ENCODE measurements at regions not wholly inside any gene's neighbourhood (a gene's known extent, or its start where the extent isn't known, plus 50 kb on each side); places are given as distances from the start of the nearest gene placed in this dataset.
A peak's percentile ranks its signal among the peaks of the same experiment; 100 is the strongest.

DNA sequence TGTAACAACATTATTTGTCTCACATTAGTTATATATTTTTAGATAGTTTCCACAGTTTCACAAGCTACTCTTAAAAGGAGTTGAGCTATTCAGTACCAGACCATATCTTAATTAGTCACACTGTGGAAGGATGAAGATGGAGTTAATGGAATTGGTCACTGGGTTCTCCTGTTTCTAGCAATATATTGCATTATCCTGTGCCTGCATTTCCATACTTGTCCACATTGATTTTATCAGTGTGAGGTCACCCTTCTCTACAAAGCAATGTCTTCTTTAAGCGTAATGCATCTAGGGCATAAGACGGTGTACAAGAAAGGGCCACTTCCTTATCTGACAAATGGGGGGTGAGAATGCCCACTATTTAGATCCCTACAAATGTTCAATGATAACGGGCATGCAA, 216.8 kb upstream of the TANK start:
- no peak for DNase-seq

DNA sequence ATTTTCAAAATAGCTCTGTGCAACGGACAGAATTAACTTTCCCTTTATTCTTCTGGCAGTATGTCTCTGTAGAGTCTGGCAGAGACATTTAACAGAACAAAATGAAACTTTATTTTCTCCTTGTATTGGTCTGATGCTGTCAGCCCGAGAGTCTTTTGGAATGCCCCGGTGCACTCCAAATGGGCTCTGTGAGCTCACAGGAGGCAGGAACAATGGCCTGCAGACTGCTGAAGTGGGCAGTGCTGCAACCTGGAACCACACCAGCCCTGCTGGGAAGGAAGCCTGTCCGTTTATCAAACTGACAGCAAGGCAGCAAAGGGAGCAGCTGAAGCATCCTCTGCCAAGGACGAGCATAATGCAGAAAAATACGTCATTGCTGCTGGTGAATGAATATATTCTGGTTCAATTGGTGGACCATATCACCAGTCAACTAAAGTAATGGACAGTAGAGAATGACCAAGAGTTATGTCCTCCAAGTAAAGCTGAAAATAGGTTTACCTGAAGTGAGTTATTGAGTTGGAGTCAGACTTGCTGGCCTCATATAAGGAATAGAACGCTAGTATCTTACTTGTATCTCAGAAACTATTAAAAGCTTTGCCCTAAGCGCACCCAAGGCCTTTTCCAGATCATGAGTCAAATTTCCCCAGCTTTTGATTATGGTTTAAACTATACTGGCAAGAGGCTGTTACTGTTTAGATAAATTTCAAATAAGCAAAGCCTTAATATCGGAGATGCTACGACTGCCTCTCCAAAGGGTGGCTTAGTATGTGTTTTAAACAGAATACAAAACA, 207.6 kb upstream of the TANK start:
- peak in 5 of 51 donors; percentile 2 to 33 (median 9) for DNase-seq

DNA sequence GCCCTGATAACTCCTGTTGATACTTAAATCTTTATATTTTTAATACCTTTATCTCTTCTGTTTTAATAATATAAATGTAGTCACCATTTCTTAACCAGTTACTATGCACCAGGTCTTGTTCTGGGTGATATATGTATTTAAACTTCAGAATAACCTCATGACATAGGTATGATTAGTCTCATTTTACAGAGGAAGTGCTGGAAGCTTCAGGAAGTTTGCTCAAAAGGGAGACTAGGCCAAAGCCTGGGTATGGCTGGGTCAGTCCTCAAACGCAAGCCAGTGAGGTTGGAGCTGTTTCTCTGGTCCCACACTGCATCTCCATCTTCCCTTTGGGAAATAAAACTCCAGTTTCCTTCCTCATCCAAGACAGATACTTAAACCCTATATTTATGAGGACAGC, 204.7 kb upstream of the TANK start:
- DNase-seq: no peak

DNA sequence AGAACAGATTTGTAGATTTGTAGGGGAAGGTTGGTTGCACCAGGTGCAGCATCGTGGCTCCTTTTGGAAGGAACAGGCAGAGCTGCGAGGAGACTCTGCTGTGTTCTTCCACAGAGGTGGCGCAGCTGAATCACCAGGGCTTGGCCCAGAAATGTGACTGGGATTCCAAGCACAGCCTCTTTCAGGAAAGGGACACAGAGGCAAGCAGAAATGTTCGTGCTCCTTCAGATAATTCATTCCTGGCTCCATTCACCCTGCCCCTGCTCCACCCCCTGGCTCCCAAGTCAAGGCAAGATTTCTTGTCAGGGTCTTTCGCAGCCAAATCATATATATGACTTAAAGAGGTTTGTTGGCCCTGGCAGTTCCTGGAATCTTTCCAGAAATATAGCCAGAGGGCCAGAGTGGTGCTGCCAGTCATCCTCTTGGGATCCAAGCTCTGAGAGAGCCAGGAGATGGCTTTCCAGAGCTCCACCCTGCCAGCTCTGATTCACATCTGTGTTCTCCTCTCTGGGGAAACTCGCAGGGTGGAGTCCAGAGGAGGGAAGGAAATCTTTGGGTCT, 203.9 kb upstream of the TANK start:
- DNase-seq: peak in 2 of 51 donors; percentile 2 to 33

DNA sequence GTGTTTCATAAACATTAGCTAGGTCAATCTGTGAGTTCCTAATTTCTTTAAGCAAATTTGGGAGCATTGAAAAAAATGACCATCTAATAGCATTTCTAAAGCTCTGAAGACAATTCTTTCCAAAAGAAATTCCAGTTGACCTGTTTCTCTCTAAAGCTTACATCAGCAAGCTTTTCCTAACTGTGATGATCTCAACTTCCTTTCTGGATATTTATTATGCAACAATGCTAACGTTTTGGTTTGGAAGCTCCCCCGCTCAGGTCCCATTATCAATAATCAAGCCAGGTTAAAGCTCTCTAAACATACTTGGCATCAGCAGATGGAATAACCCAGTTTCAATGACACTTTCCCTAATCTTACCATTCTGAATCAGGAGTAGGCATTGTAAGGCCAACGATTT, 196.3 kb upstream of the TANK start:
- no peak for DNase-seq

DNA sequence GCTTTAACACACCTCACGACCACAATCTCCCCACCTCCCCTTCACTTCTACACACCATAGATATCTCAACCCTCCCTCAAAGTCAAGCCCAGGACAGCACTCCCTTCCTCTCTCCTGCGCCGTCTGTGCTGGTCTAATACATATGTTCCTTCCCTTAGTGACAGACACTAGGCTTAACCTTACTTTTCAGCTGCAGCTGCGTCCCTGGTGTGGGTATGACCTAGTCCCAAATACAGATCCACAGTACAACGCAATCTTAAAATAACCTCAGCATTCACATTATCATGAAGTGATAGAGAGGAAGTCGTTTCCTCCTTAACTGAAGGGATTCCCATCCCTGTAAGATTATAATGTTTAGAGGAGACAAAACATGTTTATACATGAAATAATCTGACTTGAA, 192.7 kb upstream of the TANK start:
- no peak for DNase-seq

- DNase-seq: no peak
These were observed 192.0 kb upstream of the TANK start for GRCh38 chr2:160968183-160968582.

GRCh38 chr2:160970052-160970965, 189.9 kb upstream of the TANK start:
- DNase-seq: peak in 1 of 51 donors; percentile 29

GRCh38 chr2:160973991-160974390, 186.2 kb upstream of the TANK start:
- DNase-seq: no peak

DNA sequence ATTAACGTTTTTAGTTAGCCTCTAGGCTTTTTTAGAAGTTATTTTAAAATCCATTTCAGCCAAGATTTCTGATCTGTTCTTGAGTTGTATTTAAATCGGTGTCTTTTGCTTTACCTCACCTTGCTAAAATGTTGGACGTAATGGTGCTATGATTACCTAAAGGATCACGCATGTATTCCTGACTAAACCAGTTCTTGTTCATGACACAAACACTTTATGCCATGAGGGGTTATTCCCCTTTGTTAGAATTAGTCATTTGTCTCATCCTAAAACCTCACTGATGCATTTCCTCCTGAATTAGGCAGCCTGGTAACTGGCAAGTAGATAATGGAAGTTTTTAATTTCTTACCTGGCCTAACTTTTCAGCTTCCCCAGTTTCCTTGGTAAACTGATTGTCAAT, 185.4 kb upstream of the TANK start:
- DNase-seq: no peak

DNA sequence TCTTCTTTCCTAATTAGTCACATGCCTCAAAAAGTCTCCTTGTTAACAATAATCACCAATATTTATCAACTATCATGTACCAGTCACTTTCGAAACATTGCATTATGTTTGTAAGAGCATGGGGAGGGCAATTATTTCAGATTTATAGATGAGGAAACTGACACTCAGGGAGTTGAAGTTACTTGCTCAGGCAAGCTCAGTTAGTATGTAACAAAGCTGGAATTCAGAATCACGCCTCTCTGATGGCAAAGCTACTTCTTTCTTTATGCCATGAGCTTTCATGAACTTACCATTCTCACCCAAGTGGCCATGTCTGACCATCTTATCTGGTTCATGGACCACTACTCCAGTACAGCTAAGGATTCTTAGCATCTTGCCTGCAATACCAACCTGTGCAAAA, 183.4 kb upstream of the TANK start:
- DNase-seq: no peak

- no peak for DNase-seq
These were observed 182.9 kb upstream of the TANK start for GRCh38 chr2:160977376-160977775.

DNA sequence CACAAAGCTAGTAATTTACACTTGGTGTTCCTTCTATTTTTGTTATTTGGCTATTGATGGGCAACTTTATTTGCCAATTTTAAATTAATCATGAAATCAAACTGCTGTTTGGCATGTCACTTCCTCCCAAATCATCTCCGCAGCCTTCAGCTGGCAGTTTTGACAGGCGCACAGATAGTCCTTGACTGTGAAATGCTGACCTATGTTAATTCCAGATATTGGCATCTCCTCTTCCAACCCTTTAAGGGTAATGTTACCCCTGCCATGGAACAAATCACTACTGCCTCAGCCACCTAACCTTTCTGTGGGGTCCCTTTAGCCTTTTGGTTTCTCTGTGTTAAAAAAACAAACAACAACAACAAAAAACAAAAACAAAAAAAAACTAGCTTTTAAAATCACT, 182.4 kb upstream of the TANK start:
- no peak for DNase-seq

GRCh38 chr2:160984426-160985077, 175.7 kb upstream of the TANK start:
- peak in 1 of 51 donors; percentile 3 for DNase-seq

DNA sequence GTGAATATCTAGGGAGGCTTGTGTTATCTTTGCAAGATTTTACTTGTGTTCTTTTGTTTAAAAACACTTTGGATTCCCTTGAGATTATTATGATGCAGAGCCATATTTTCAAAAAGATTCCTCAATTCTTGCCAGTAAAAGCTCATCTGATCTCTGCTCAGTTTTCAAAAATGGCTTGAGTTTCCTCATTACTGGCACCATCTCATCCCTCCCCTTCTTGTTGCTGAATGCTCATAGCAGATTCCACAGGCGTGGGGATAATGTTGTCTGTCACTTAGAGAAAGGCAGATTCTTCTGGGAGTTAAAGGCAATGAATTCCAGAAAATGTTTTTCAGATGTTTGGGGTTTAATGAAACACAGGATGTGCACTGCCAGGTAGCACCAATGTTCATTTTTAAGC, 170.4 kb upstream of the TANK start:
- DNase-seq: no peak

GRCh38 chr2:160993654-160994061, 166.6 kb upstream of the TANK start:
- DNase-seq: no peak

GRCh38 chr2:160994141-160995002, 165.9 kb upstream of the TANK start:
- peak in 40 of 51 donors; percentile 1 to 88 (median 36) for DNase-seq

GRCh38 chr2:160996584-160996983, 163.6 kb upstream of the TANK start:
- no peak for DNase-seq

DNA sequence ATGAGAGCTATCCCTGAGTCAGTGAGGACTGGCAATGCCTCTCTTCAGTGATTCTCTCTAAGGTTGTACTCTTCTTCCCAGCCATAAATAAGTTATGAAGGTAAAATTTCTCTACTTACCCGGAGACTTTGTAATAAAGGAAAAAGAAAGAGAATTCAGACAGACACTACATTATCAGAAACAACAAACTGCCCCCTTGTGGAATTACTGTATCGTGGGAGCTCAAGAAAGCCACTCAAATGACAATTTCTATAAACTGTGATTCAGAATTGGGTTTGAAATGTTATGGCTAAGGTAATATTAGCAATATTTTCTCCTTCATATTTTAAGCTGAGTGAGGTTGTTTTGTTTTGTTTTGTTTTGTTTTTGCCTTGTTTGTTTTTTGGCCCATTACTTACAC, 155.8 kb upstream of the TANK start:
- no peak for DNase-seq

- no peak for DNase-seq
These were observed 155.1 kb upstream of the TANK start for GRCh38 chr2:161005170-161005569.

GRCh38 chr2:161008311-161008710, 151.9 kb upstream of the TANK start:
- DNase-seq: no peak

All from hypothalamus (tissue), 51 donors.